H1 (cell line): ENCODE measurements at regions not wholly inside any gene's neighbourhood (a gene's known extent, or its start where the extent isn't known, plus 50 kb on each side); places are given as distances from the start of the nearest gene placed in this dataset.

ENCODE experiments used
- CHD2 ChIP-seq: IDR thresholded peaks from 2 replicates; pipeline ENCODE4 v1.6.1; 2012; ENCODE audit warnings: low read length, improper control_type of control experiment
- KDM4A ChIP-seq: IDR thresholded peaks from one replicate; pipeline ENCODE4 v1.7.1; 2012; ENCODE audit warnings: low read depth, mild to moderate bottlenecking, moderate library complexity, low read length, inconsistent platforms; ENCODE audit not compliant: severe bottlenecking
- MAFK ChIP-seq: IDR thresholded peaks from 2 replicates; pipeline ENCODE4 v1.6.1; 2012; ENCODE audit warnings: low read depth, mild to moderate bottlenecking, improper control_type of control experiment, low read length
- POLR2AphosphoS5 ChIP-seq: IDR thresholded peaks from 2 replicates; pipeline ENCODE4 v1.6.1; 2011; ENCODE audit warnings: low read depth, low read length
- RNF2 ChIP-seq: fragments of 200-900, 300-1000 bp; sonication (generic); IDR thresholded peaks from 2 replicates; pipeline ENCODE4 v1.7.1; 2016; ENCODE audit warnings: borderline replicate concordance, low read depth, mild to moderate bottlenecking, antibody characterized with exemption, low read length; ENCODE audit not compliant: poor library complexity, severe bottlenecking; ENCODE audit errors: missing control alignments
- TF ChIP-seq, protein P1 (sequence below): fragments of 300-600 bp; sonication (generic); IDR thresholded peaks from 2 replicates; pipeline ENCODE4 v1.7.1; 2012; ENCODE audit warnings: low read length, moderate library complexity, mild to moderate bottlenecking, inconsistent platforms; ENCODE audit not compliant: insufficient replicate concordance
- TF ChIP-seq, protein P2 (sequence below): IDR thresholded peaks from 2 replicates; pipeline ENCODE4 v1.6.1; 2011; ENCODE audit warnings: low read length, improper control_type of control experiment
- TF ChIP-seq, protein P3 (sequence below), 3 experiments: IDR thresholded peaks; 1 replicate in 2 of 3; 2 replicates in 1 of 3; pipeline versions ENCODE4 v1.5.1 to v1.6.1; 2011; ENCODE audit warnings: low read length in 3 of 3, mild to moderate bottlenecking in 3 of 3, inconsistent platforms in 2 of 3, low read depth in 1 of 3, moderate library complexity in 1 of 3; ENCODE audit not compliant: insufficient read depth in 1 of 3; ENCODE audit errors: control extremely low read depth in 1 of 3

DNA sequence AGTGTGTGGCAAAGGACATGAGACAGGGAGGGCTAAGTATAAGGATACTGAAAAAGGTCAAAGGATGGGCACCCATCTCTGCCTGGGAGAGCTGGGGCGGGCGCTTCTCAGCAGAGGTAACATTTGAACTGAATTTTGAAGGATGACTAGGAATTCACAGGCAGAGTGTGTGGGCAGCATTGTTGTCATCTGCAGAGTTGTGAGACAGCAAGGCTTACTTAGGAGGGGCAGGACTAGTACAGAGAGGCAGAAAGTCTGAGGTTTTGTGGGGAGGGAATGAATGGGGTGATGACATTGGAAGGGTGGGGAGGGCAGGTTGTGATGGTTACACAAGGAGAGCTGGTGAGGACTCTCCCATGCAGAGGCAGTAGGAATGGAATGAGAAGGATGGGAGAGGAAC, 84.1 kb upstream of the PRR23C start (continued):
- TF ChIP-seq, protein P1, sequence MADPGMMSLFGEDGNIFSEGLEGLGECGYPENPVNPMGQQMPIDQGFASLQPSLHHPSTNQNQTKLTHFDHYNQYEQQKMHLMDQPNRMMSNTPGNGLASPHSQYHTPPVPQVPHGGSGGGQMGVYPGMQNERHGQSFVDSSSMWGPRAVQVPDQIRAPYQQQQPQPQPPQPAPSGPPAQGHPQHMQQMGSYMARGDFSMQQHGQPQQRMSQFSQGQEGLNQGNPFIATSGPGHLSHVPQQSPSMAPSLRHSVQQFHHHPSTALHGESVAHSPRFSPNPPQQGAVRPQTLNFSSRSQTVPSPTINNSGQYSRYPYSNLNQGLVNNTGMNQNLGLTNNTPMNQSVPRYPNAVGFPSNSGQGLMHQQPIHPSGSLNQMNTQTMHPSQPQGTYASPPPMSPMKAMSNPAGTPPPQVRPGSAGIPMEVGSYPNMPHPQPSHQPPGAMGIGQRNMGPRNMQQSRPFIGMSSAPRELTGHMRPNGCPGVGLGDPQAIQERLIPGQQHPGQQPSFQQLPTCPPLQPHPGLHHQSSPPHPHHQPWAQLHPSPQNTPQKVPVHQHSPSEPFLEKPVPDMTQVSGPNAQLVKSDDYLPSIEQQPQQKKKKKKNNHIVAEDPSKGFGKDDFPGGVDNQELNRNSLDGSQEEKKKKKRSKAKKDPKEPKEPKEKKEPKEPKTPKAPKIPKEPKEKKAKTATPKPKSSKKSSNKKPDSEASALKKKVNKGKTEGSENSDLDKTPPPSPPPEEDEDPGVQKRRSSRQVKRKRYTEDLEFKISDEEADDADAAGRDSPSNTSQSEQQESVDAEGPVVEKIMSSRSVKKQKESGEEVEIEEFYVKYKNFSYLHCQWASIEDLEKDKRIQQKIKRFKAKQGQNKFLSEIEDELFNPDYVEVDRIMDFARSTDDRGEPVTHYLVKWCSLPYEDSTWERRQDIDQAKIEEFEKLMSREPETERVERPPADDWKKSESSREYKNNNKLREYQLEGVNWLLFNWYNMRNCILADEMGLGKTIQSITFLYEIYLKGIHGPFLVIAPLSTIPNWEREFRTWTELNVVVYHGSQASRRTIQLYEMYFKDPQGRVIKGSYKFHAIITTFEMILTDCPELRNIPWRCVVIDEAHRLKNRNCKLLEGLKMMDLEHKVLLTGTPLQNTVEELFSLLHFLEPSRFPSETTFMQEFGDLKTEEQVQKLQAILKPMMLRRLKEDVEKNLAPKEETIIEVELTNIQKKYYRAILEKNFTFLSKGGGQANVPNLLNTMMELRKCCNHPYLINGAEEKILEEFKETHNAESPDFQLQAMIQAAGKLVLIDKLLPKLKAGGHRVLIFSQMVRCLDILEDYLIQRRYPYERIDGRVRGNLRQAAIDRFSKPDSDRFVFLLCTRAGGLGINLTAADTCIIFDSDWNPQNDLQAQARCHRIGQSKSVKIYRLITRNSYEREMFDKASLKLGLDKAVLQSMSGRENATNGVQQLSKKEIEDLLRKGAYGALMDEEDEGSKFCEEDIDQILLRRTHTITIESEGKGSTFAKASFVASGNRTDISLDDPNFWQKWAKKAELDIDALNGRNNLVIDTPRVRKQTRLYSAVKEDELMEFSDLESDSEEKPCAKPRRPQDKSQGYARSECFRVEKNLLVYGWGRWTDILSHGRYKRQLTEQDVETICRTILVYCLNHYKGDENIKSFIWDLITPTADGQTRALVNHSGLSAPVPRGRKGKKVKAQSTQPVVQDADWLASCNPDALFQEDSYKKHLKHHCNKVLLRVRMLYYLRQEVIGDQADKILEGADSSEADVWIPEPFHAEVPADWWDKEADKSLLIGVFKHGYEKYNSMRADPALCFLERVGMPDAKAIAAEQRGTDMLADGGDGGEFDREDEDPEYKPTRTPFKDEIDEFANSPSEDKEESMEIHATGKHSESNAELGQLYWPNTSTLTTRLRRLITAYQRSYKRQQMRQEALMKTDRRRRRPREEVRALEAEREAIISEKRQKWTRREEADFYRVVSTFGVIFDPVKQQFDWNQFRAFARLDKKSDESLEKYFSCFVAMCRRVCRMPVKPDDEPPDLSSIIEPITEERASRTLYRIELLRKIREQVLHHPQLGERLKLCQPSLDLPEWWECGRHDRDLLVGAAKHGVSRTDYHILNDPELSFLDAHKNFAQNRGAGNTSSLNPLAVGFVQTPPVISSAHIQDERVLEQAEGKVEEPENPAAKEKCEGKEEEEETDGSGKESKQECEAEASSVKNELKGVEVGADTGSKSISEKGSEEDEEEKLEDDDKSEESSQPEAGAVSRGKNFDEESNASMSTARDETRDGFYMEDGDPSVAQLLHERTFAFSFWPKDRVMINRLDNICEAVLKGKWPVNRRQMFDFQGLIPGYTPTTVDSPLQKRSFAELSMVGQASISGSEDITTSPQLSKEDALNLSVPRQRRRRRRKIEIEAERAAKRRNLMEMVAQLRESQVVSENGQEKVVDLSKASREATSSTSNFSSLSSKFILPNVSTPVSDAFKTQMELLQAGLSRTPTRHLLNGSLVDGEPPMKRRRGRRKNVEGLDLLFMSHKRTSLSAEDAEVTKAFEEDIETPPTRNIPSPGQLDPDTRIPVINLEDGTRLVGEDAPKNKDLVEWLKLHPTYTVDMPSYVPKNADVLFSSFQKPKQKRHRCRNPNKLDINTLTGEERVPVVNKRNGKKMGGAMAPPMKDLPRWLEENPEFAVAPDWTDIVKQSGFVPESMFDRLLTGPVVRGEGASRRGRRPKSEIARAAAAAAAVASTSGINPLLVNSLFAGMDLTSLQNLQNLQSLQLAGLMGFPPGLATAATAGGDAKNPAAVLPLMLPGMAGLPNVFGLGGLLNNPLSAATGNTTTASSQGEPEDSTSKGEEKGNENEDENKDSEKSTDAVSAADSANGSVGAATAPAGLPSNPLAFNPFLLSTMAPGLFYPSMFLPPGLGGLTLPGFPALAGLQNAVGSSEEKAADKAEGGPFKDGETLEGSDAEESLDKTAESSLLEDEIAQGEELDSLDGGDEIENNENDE, result no peak
- TF ChIP-seq RNF2 (no peak), KDM4A (no peak), MAFK (no peak), CHD2 (no peak), POLR2AphosphoS5 (no peak)
- TF ChIP-seq, protein P2, sequence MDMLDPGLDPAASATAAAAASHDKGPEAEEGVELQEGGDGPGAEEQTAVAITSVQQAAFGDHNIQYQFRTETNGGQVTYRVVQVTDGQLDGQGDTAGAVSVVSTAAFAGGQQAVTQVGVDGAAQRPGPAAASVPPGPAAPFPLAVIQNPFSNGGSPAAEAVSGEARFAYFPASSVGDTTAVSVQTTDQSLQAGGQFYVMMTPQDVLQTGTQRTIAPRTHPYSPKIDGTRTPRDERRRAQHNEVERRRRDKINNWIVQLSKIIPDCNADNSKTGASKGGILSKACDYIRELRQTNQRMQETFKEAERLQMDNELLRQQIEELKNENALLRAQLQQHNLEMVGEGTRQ, result no peak
- TF ChIP-seq, protein P3, sequence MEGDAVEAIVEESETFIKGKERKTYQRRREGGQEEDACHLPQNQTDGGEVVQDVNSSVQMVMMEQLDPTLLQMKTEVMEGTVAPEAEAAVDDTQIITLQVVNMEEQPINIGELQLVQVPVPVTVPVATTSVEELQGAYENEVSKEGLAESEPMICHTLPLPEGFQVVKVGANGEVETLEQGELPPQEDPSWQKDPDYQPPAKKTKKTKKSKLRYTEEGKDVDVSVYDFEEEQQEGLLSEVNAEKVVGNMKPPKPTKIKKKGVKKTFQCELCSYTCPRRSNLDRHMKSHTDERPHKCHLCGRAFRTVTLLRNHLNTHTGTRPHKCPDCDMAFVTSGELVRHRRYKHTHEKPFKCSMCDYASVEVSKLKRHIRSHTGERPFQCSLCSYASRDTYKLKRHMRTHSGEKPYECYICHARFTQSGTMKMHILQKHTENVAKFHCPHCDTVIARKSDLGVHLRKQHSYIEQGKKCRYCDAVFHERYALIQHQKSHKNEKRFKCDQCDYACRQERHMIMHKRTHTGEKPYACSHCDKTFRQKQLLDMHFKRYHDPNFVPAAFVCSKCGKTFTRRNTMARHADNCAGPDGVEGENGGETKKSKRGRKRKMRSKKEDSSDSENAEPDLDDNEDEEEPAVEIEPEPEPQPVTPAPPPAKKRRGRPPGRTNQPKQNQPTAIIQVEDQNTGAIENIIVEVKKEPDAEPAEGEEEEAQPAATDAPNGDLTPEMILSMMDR (IDR thresholded peaks at IDR 0.05; ENCODE audit: control extremely low read depth in 1 of 3, insufficient read depth in 1 of 3, low read depth in 1 of 3, low read length in 3 of 3), result no peak
